Activated CD8-positive, alpha-beta T cell treated with anti-CD3 and anti-CD28 coated beads for 36 hours (primary cell): ENCODE measurements at regions not wholly inside any gene's neighbourhood (a gene's known extent, or its start where the extent isn't known, plus 50 kb on each side); places are given as distances from the start of the nearest gene placed in this dataset.
A peak's percentile ranks its signal among the peaks of the same experiment; 100 is the strongest.

Experiments used
- ATAC-seq: fragments of 200-7000 bp; cut with Tn5 transposase; one replicate; pipeline ENCODE4 v1.10.0; 2021; ENCODE audit warnings: mild to moderate bottlenecking, moderate library complexity
- CTCF ChIA-PET: fragments of 350-600 bp; sonication (Branson Sonifier 250); formaldehyde crosslinking; loops from one replicate; lab custom pipeline; 2021; ENCODE audit warnings: antibody characterized with exemption; lab: Charles Lee
- POLR2A ChIA-PET: fragments of 350-600 bp; sonication (Branson Sonifier 250); formaldehyde crosslinking; loops from one replicate; lab custom pipeline; 2021; ENCODE audit warnings: antibody characterized with exemption; lab: Charles Lee
- DNase-seq: peaks from one replicate; pipeline ENCODE4 v3.0.0-alpha.2; 2020
- H3K27ac Mint-ChIP-seq: one replicate; pipeline ENCODE4 v1.8.0; 2021; ENCODE audit warnings: mild to moderate bottlenecking, mixed read lengths
- H3K27me3 Mint-ChIP-seq: one replicate; pipeline ENCODE4 v1.8.0; 2021; ENCODE audit warnings: mixed read lengths
- H3K36me3 Mint-ChIP-seq: one replicate; pipeline ENCODE4 v1.8.0; 2021; ENCODE audit warnings: low read depth, mixed read lengths
- H3K4me1 Mint-ChIP-seq: one replicate; pipeline ENCODE4 v1.8.0; 2021; ENCODE audit warnings: low read depth, mixed read lengths
- H3K4me3 Mint-ChIP-seq: one replicate; pipeline ENCODE4 v1.8.0; 2021; ENCODE audit warnings: mild to moderate bottlenecking, moderate library complexity, mixed read lengths
- H3K9me3 Mint-ChIP-seq: one replicate; pipeline ENCODE4 v1.8.0; 2021; ENCODE audit warnings: mixed read lengths
- CTCF ChIP-seq: fragments of 200-600 bp; IDR thresholded peaks from one replicate; pipeline ENCODE4 v1.8.0; 2022; ENCODE audit warnings: antibody characterized with exemption, mild to moderate bottlenecking
- intact Hi-C: fragments of 100-400 bp; cut with micrococcal nuclease; formaldehyde crosslinking; loops from one replicate; pipeline ENCODE4 v1.10.0; 2022

DNA sequence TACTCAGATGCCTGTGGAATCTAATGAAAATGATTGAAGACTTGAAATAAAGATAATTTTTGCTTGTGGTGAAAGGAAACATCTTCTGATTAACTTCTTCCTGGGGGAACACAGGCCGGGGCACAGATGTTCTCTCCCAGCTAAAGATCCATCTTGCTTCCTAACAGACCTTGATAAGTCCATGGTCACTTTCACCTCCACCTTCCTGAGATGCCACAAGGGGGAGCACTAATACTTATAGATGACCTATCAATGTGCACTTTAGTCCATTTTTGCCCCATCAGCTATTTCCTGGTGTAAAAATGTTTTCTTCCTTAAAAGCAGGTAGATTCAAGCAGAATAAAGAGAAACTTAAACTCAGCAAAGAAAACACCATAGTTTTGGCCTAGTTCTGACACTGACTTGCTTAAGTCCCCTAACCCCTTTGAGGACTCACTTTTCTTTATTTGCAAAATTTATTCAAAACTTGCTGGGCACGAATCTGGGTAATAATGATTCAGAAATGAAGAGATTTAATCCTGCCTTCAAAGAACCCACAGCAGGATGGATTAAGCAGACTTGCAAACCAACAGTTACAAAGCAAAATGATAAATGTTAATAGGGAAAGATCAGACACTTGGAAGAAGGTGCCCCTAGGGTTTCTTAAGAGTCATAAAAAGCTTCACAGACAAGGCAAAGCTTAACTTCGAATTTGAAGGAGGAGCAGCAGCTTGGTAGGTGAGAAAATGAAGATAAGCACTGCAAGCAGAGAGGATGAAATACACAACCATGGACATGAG, 158.7 kb downstream of the RAB38 start:
- Mint-ChIP-seq H3K4me3 (no peak overlapping the region), H3K27me3 (no peaks in the 10 kb centered on the region), H3K4me1 (no peaks in the 10 kb centered on the region), H3K9me3 (no peaks in the 10 kb centered on the region), H3K27ac (no peak overlapping the region), H3K36me3 (no peaks in the 10 kb centered on the region)
- POLR2A ChIA-PET = no interaction called here
- intact Hi-C loops = no loop called here
- TF ChIP-seq CTCF = peak; percentile 67
- DNase-seq (peak; percentile 80), ATAC-seq (peak; percentile 70)
- CTCF ChIA-PET = interaction anchor here (0.5 to 4.4 kb wide), 25 partner anchors 9 to 533 kb away, joined by 3 to 84 read pairs (median 3); no protein-coding TSS in a partner anchor

DNA sequence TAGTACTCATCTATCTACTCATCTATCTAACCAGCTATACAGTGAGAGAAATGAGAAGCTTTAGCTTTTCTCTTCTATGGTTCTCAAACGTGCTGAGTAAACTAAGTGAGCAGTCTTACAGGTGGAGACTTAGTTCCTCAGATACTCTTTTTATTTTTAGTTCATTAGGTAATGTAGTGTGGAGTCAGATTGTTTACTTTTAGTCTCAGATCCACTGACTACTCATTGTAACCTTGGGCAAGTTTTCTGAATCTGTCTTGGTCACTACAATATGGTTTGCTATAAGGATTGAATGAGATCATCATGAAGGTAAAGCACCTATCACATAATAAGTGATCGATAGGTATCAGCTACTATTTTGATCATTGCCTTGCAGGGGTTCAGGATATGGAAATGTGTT, 160.1 kb downstream of the RAB38 start:
- no peak overlapping the region for H3K4me3 Mint-ChIP-seq
- intact Hi-C loops = no loop called here
- DNase-seq (no peak), ATAC-seq (no peak)
- TF ChIP-seq CTCF = no peak
- no peaks in the 10 kb centered on the region for H3K36me3 Mint-ChIP-seq
- no peaks in the 10 kb centered on the region for H3K27me3 Mint-ChIP-seq
- CTCF ChIA-PET = interaction anchor here (1.0 to 4.4 kb wide), 8 partner anchors 10 to 534 kb away, joined by 3 to 84 read pairs (median 5); no protein-coding TSS in a partner anchor
- no peaks in the 10 kb centered on the region for H3K4me1 Mint-ChIP-seq
- H3K9me3 Mint-ChIP-seq = no peaks in the 10 kb centered on the region
- POLR2A ChIA-PET = no interaction called here
- H3K27ac Mint-ChIP-seq = no peak overlapping the region

DNA sequence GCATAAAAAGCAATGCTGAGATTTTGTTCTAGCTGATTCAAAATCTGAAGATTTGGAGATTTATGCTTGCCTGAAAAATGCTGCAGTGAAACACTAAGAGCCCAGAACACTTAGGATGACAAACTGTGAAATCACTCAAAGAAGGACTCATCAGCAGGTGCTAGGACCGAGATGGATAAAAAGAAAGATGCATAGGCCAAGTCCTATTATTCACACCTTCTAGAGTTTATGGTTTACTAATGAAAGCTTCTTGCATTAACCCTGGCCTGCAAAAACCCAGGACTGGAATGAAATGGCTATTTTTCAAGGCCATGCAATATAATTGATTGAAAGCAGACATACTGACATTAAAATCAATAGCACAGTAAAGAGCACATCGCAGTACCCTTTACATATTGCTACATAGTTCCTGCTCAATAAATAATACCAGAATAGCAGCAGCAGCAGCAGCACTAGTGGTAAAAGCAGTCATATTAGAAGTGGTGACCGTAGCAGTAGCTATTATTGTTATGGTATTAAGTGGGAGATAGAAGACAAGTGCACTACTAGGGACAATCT, 161.7 kb downstream of the RAB38 start:
- DNase-seq (no peak), ATAC-seq (no peak)
- no peak for TF ChIP-seq CTCF
- Mint-ChIP-seq H3K4me3 (no peak overlapping the region), H3K9me3 (no peaks in the 10 kb centered on the region), H3K4me1 (no peaks in the 10 kb centered on the region), H3K27ac (no peak overlapping the region), H3K36me3 (no peaks in the 10 kb centered on the region), H3K27me3 (no peaks in the 10 kb centered on the region)
- CTCF ChIA-PET = interaction anchor here (0.8 to 1.5 kb wide), 4 partner anchors 9 to 538 kb away, joined by 3 to 4 read pairs (median 4); no protein-coding TSS in a partner anchor
- POLR2A ChIA-PET = no interaction called here
- intact Hi-C loops = no loop called here

- no peak overlapping the region for H3K27ac Mint-ChIP-seq
- POLR2A ChIA-PET = no interaction called here
- no peak overlapping the region for H3K4me3 Mint-ChIP-seq
- no peaks in the 10 kb centered on the region for H3K27me3 Mint-ChIP-seq
- no peaks in the 10 kb centered on the region for H3K4me1 Mint-ChIP-seq
- CTCF ChIA-PET = interaction anchor here (0.6 to 1.2 kb wide), 3 partner anchors 289 to 539 kb away, joined by 3 read pairs; no protein-coding TSS in a partner anchor
- no peaks in the 10 kb centered on the region for H3K9me3 Mint-ChIP-seq
- no peak for TF ChIP-seq CTCF
- no peaks in the 10 kb centered on the region for H3K36me3 Mint-ChIP-seq
- intact Hi-C loops = no loop called here
- ATAC-seq = no peak
- DNase-seq = no peak
Observed at GRCh38 chr11:88012456-88012855, 162.8 kb downstream of the RAB38 start.

GRCh38 chr11:87976009-87976408, 199.2 kb downstream of the RAB38 start:
- intact Hi-C loops = no loop called here
- no peak overlapping the region for H3K4me3 Mint-ChIP-seq
- no peak for DNase-seq
- peak; percentile 55 for ATAC-seq
- H3K36me3 Mint-ChIP-seq = no peaks in the 10 kb centered on the region
- peaks cover 1% of the 10 kb centered on the region for H3K27me3 Mint-ChIP-seq
- no peak overlapping the region for H3K27ac Mint-ChIP-seq
- no peaks in the 10 kb centered on the region for H3K9me3 Mint-ChIP-seq
- ChIA-PET POLR2A (no interaction called here), CTCF (no interaction called here)
- H3K4me1 Mint-ChIP-seq = no peaks in the 10 kb centered on the region
- no peak for TF ChIP-seq CTCF
